ENCODE measurements at regions not wholly inside any gene's neighbourhood (a gene's known extent, or its start where the extent isn't known, plus 50 kb on each side); places are given as distances from the start of the nearest gene placed in this dataset.

- Histone ChIP-seq H3K9me2 (ENCODE audit: low read depth, low read length) (no peaks in the 10 kb centered on the region), H4K20me1 (ENCODE audit: insufficient read depth, low read length) (no peaks in the 10 kb centered on the region)
These were observed 106.2 kb downstream of the PRDM9 start for GRCh38 chr5:23613566-23613965.

DNA sequence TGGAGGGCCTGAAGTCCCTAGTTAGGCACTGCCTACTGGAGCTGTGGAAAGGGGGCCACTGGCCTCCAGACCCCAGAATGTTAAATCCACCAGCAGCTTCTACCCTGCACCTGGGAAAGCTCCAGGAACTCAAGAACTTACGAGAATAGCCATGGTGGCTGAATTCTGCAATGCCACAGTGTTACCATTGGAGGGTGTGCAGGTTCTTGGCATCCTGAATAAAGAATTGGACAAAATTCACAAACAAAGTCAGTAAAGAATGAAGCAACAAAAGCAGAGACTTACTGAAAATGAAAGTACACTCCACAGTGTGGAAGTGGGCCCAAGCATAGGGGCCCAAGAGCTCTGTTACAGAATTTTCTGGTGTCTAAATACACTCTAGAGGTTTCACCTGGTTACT is 107.0 kb downstream of the PRDM9 start:
- Histone ChIP-seq H4K20me1 (ENCODE audit: insufficient read depth, low read length) (no peaks in the 10 kb centered on the region), H3K4me2 (ENCODE audit: low read length) (no peak overlapping the region), H3K27ac (ENCODE audit: low read depth, low read length, poor library complexity, severe bottlenecking) (no peak overlapping the region), H3K9me2 (ENCODE audit: low read depth, low read length) (no peaks in the 10 kb centered on the region), H2AFZ (ENCODE audit: low read length) (no peak overlapping the region), H3K27me3 (ENCODE audit: insufficient read depth, low read length) (no peaks in the 10 kb centered on the region), H3K9me3 (ENCODE audit: low read length) (no peaks in the 10 kb centered on the region), H3F3A (ENCODE audit: insufficient read depth, low read length) (no peaks in the 10 kb centered on the region), H3K79me2 (ENCODE audit: insufficient read depth, low read length) (no peaks in the 10 kb centered on the region), H3K9ac (ENCODE audit: low read length) (no peak overlapping the region), H3K4me3 (ENCODE audit: low read depth, low read length, poor library complexity, severe bottlenecking) (no peak overlapping the region), H3K4me1 (ENCODE audit: insufficient read depth, low read length, severe bottlenecking) (no peaks in the 10 kb centered on the region), H3K36me3 (ENCODE audit: insufficient read depth, low read length) (no peaks in the 10 kb centered on the region)
- no peak for TF ChIP-seq EZH2 (IDR thresholded peaks at IDR 0.05; ENCODE audit: borderline replicate concordance, low read length)
- TF ChIP-seq, protein P1, sequence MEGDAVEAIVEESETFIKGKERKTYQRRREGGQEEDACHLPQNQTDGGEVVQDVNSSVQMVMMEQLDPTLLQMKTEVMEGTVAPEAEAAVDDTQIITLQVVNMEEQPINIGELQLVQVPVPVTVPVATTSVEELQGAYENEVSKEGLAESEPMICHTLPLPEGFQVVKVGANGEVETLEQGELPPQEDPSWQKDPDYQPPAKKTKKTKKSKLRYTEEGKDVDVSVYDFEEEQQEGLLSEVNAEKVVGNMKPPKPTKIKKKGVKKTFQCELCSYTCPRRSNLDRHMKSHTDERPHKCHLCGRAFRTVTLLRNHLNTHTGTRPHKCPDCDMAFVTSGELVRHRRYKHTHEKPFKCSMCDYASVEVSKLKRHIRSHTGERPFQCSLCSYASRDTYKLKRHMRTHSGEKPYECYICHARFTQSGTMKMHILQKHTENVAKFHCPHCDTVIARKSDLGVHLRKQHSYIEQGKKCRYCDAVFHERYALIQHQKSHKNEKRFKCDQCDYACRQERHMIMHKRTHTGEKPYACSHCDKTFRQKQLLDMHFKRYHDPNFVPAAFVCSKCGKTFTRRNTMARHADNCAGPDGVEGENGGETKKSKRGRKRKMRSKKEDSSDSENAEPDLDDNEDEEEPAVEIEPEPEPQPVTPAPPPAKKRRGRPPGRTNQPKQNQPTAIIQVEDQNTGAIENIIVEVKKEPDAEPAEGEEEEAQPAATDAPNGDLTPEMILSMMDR (IDR thresholded peaks at IDR 0.05; ENCODE audit: low read length) = no peak

More at GRCh38 chr5:23613566-23613965, 106.2 kb downstream of the PRDM9 start:
- no peak overlapping the region for H3K9ac ChIP-seq (ENCODE audit: low read length)
- no peaks in the 10 kb centered on the region for H3K79me2 ChIP-seq (ENCODE audit: insufficient read depth, low read length)
- no peaks in the 10 kb centered on the region for H3K27me3 ChIP-seq (ENCODE audit: insufficient read depth, low read length)
- H3F3A ChIP-seq (ENCODE audit: insufficient read depth, low read length) = no peaks in the 10 kb centered on the region
- no peaks in the 10 kb centered on the region for H3K36me3 ChIP-seq (ENCODE audit: insufficient read depth, low read length)
- no peaks in the 10 kb centered on the region for H3K9me3 ChIP-seq (ENCODE audit: low read length)
- H3K4me2 ChIP-seq (ENCODE audit: low read length) = no peak overlapping the region
- TF ChIP-seq, protein P1 (IDR thresholded peaks at IDR 0.05; ENCODE audit: low read length) = no peak
- no peak for TF ChIP-seq EZH2 (IDR thresholded peaks at IDR 0.05; ENCODE audit: borderline replicate concordance, low read length)
- H3K4me3 ChIP-seq (ENCODE audit: low read depth, low read length, poor library complexity, severe bottlenecking) = no peak overlapping the region
- H3K27ac ChIP-seq (ENCODE audit: low read depth, low read length, poor library complexity, severe bottlenecking) = no peak overlapping the region
- H2AFZ ChIP-seq (ENCODE audit: low read length) = no peak overlapping the region
- H3K4me1 ChIP-seq (ENCODE audit: insufficient read depth, low read length, severe bottlenecking) = no peaks in the 10 kb centered on the region

DNA sequence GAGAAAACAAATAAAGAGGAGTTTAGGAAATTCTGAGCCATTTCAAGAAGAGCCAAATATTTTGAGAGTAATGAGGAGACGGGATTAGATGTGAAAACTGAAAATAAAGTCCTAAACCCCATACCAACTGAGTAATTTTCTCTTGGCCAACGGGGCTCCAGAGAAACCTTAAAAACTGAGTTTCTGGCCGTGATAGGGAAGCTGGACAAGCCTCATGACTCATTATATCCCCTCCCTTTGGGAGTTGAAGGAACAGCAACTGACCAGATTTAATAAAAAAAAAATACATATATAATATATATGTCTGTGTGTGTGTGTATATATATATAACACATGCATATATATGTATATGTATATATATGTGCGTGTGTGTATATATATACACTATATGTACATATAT is 119.6 kb downstream of the PRDM9 start:
- no peaks in the 10 kb centered on the region for H3K79me2 ChIP-seq (ENCODE audit: insufficient read depth, low read length)
- no peaks in the 10 kb centered on the region for H3K9me3 ChIP-seq (ENCODE audit: low read length)
- H3K9me2 ChIP-seq (ENCODE audit: low read depth, low read length) = no peaks in the 10 kb centered on the region
- H3K4me3 ChIP-seq (ENCODE audit: low read depth, low read length, poor library complexity, severe bottlenecking) = no peak overlapping the region
- no peaks in the 10 kb centered on the region for H3K36me3 ChIP-seq (ENCODE audit: insufficient read depth, low read length)
- H2AFZ ChIP-seq (ENCODE audit: low read length) = no peak overlapping the region
- no peaks in the 10 kb centered on the region for H4K20me1 ChIP-seq (ENCODE audit: insufficient read depth, low read length)
- H3K4me1 ChIP-seq (ENCODE audit: insufficient read depth, low read length, severe bottlenecking) = no peaks in the 10 kb centered on the region
- no peaks in the 10 kb centered on the region for H3F3A ChIP-seq (ENCODE audit: insufficient read depth, low read length)
- H3K27me3 ChIP-seq (ENCODE audit: insufficient read depth, low read length) = no peaks in the 10 kb centered on the region
- no peak overlapping the region for H3K9ac ChIP-seq (ENCODE audit: low read length)
- TF ChIP-seq, protein P1 (IDR thresholded peaks at IDR 0.05; ENCODE audit: low read length) = no peak
- no peak for TF ChIP-seq EZH2 (IDR thresholded peaks at IDR 0.05; ENCODE audit: borderline replicate concordance, low read length)
- H3K4me2 ChIP-seq (ENCODE audit: low read length) = no peak overlapping the region
- no peak overlapping the region for H3K27ac ChIP-seq (ENCODE audit: low read depth, low read length, poor library complexity, severe bottlenecking)
